GM23248 (cell line): ENCODE measurements at regions not wholly inside any gene's neighbourhood (a gene's known extent, or its start where the extent isn't known, plus 50 kb on each side); places are given as distances from the start of the nearest gene placed in this dataset.

Source experiments
- EZH2 ChIP-seq: fragments of 200-600 bp; sonication (generic); IDR thresholded peaks from 2 replicates; pipeline ENCODE4 v1.6.1; 2018; ENCODE audit warnings: antibody characterized with exemption, mild to moderate bottlenecking; ENCODE audit not compliant: insufficient read depth, poor library complexity, severe bottlenecking
- EZH2phosphoT487 ChIP-seq: fragments of 200-600 bp; sonication (generic); IDR thresholded peaks from 2 replicates; pipeline ENCODE4 v1.6.1; 2018; ENCODE audit warnings: antibody characterized with exemption, moderate library complexity, mild to moderate bottlenecking, low read depth; ENCODE audit not compliant: insufficient read depth

DNA sequence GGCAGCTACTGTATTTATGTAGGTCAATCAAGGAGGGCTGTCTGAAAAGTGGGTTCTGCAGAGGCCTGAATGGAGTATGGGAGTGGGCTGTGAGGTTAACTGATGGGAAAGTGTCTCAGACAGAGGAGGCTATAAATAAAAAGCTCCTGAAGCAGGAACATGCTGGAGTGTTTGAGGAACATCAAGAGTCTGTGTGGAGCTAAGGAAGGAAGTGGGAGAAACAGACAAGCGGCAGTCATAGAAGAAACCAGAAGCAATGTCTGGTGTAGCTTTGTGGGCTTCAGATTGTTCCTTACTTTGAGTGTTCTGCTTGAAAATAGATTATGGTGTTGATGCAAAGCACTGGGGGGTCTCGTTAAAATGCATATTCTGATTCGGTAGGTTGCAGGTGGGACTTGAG lies 101.5 kb upstream of the OGFRL1 start:
- TF ChIP-seq EZH2 (no peak), EZH2phosphoT487 (no peak)
